ENCODE measurements at regions not wholly inside any gene's neighbourhood (a gene's known extent, or its start where the extent isn't known, plus 50 kb on each side); places are given as distances from the start of the nearest gene placed in this dataset.

DNA sequence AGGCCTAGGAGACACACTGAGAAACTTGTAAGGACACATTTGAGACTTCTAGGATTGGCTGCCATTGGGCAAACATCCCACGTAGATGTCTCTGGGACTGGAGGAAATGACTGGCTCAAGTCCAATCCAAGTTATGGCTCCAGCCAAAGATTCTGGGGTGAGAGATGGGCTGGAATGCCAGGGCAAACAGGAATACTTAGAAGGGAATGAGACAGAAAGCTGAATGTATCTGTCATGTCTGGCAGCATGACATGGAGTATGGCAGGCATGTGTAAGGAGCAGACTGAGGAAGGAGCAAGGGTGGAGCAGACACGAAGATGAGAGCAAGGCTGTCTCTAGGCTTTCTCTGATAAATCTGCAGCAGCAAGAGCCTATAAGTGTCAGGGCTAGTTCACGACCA, 209.2 kb downstream of the PHLDA1 start:
- TF ChIP-seq, protein P1, sequence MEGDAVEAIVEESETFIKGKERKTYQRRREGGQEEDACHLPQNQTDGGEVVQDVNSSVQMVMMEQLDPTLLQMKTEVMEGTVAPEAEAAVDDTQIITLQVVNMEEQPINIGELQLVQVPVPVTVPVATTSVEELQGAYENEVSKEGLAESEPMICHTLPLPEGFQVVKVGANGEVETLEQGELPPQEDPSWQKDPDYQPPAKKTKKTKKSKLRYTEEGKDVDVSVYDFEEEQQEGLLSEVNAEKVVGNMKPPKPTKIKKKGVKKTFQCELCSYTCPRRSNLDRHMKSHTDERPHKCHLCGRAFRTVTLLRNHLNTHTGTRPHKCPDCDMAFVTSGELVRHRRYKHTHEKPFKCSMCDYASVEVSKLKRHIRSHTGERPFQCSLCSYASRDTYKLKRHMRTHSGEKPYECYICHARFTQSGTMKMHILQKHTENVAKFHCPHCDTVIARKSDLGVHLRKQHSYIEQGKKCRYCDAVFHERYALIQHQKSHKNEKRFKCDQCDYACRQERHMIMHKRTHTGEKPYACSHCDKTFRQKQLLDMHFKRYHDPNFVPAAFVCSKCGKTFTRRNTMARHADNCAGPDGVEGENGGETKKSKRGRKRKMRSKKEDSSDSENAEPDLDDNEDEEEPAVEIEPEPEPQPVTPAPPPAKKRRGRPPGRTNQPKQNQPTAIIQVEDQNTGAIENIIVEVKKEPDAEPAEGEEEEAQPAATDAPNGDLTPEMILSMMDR (IDR thresholded peaks at IDR 0.05; ENCODE audit: low read depth, low read length, missing input control), result no peak
- TF ChIP-seq, protein P2, sequence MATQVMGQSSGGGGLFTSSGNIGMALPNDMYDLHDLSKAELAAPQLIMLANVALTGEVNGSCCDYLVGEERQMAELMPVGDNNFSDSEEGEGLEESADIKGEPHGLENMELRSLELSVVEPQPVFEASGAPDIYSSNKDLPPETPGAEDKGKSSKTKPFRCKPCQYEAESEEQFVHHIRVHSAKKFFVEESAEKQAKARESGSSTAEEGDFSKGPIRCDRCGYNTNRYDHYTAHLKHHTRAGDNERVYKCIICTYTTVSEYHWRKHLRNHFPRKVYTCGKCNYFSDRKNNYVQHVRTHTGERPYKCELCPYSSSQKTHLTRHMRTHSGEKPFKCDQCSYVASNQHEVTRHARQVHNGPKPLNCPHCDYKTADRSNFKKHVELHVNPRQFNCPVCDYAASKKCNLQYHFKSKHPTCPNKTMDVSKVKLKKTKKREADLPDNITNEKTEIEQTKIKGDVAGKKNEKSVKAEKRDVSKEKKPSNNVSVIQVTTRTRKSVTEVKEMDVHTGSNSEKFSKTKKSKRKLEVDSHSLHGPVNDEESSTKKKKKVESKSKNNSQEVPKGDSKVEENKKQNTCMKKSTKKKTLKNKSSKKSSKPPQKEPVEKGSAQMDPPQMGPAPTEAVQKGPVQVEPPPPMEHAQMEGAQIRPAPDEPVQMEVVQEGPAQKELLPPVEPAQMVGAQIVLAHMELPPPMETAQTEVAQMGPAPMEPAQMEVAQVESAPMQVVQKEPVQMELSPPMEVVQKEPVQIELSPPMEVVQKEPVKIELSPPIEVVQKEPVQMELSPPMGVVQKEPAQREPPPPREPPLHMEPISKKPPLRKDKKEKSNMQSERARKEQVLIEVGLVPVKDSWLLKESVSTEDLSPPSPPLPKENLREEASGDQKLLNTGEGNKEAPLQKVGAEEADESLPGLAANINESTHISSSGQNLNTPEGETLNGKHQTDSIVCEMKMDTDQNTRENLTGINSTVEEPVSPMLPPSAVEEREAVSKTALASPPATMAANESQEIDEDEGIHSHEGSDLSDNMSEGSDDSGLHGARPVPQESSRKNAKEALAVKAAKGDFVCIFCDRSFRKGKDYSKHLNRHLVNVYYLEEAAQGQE (IDR thresholded peaks at IDR 0.05), result no peak
- TF ChIP-seq, protein P3, sequence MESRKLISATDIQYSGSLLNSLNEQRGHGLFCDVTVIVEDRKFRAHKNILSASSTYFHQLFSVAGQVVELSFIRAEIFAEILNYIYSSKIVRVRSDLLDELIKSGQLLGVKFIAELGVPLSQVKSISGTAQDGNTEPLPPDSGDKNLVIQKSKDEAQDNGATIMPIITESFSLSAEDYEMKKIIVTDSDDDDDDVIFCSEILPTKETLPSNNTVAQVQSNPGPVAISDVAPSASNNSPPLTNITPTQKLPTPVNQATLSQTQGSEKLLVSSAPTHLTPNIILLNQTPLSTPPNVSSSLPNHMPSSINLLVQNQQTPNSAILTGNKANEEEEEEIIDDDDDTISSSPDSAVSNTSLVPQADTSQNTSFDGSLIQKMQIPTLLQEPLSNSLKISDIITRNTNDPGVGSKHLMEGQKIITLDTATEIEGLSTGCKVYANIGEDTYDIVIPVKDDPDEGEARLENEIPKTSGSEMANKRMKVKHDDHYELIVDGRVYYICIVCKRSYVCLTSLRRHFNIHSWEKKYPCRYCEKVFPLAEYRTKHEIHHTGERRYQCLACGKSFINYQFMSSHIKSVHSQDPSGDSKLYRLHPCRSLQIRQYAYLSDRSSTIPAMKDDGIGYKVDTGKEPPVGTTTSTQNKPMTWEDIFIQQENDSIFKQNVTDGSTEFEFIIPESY (IDR thresholded peaks at IDR 0.05), result no peak
- TF ChIP-seq TAF1 (conservative IDR thresholded peaks at IDR 0.05), result no peak
- no peak for TF ChIP-seq GABPA (IDR thresholded peaks at IDR 0.05 in 1 of 2, conservative IDR thresholded peaks at IDR 0.05 in 1 of 2)
- TF ChIP-seq RAD21 (IDR thresholded peaks at IDR 0.05), result no peak
- no peak for TF ChIP-seq MAX (IDR thresholded peaks at IDR 0.05)
- no peak for TF ChIP-seq ATF3 (IDR thresholded peaks at IDR 0.05)
- TF ChIP-seq EGR1 (IDR thresholded peaks at IDR 0.05; ENCODE audit: low read depth in 2 of 2), result no peak

All from liver (tissue), 3 donors.